GM23338 (cell line): ENCODE measurements at regions not wholly inside any gene's neighbourhood (a gene's known extent, or its start where the extent isn't known, plus 50 kb on each side); places are given as distances from the start of the nearest gene placed in this dataset.

Experiments
- ATAC-seq: fragments of 200-7000 bp; cut with Tn5 transposase; 3 replicates; pipeline ENCODE4 v1.9.1; 2020
- DNase-seq: peaks from one replicate; pipeline ENCODE4 v3.0.0-alpha.2; 2015; ENCODE audit warnings: low spot score
- H2AFZ ChIP-seq: fragments of 200-600 bp; sonication (generic); 2 replicates; pipeline ENCODE4 v1.8.0; 2016; ENCODE audit warnings: antibody characterized with exemption, mild to moderate bottlenecking, moderate library complexity
- H3F3A ChIP-seq: fragments of 200-600 bp; sonication (generic); replicated peaks from 2 replicates; pipeline ENCODE4 v1.8.0; 2017; ENCODE audit warnings: antibody characterized with exemption, mixed run types, low read depth
- H3K27ac ChIP-seq: fragments of 200-600 bp; sonication (generic); 2 replicates; pipeline ENCODE4 v1.6.1; 2016; ENCODE audit warnings: low read depth
- H3K27me3 ChIP-seq: fragments of 200-600 bp; sonication (generic); 2 replicates; pipeline ENCODE4 v1.8.0; 2016; ENCODE audit warnings: mild to moderate bottlenecking, mixed run types, moderate library complexity; ENCODE audit not compliant: insufficient read depth
- H3K36me3 ChIP-seq: fragments of 200-600 bp; sonication (generic); 2 replicates; pipeline ENCODE4 v1.8.0; 2016; ENCODE audit warnings: mild to moderate bottlenecking; ENCODE audit not compliant: insufficient read depth
- H3K4me1 ChIP-seq: fragments of 200-600 bp; sonication (generic); 2 replicates; pipeline ENCODE4 v1.8.0; 2016; ENCODE audit warnings: mild to moderate bottlenecking, moderate library complexity; ENCODE audit not compliant: insufficient read depth
- H3K4me2 ChIP-seq: fragments of 200-600 bp; sonication (generic); 2 replicates; pipeline ENCODE4 v1.7.1; 2017; ENCODE audit warnings: mixed run types
- H3K4me3 ChIP-seq: fragments of 200-600 bp; sonication (generic); 2 replicates; pipeline ENCODE4 v1.6.1; 2016; ENCODE audit warnings: mixed run types
- H3K79me2 ChIP-seq: fragments of 200-600 bp; sonication (generic); replicated peaks from 2 replicates; pipeline ENCODE4 v1.8.0; 2017; ENCODE audit warnings: mild to moderate bottlenecking; ENCODE audit not compliant: insufficient read depth
- H3K9me2 ChIP-seq: fragments of 200-600 bp; sonication (generic); 2 replicates; pipeline ENCODE4 v1.8.0; 2017; ENCODE audit not compliant: insufficient read depth
- H4K20me1 ChIP-seq: fragments of 200-600 bp; sonication (generic); replicated peaks from 2 replicates; pipeline ENCODE4 v1.8.0; 2017; ENCODE audit warnings: mild to moderate bottlenecking; ENCODE audit not compliant: insufficient read depth
- H3K27ac Mint-ChIP-seq: 2 replicates; pipeline ENCODE4 v1.8.0; 2020; ENCODE audit warnings: inconsistent platforms, mild to moderate bottlenecking, moderate library complexity, mixed read lengths
- H3K27me3 Mint-ChIP-seq: 3 replicates; pipeline ENCODE4 v1.8.0; 2022; ENCODE audit warnings: low read depth, mild to moderate bottlenecking, moderate library complexity, mixed read lengths, inconsistent platforms; ENCODE audit not compliant: insufficient read depth, poor library complexity
- H3K36me3 Mint-ChIP-seq: 3 replicates; pipeline ENCODE4 v1.8.0; 2021; ENCODE audit warnings: low read depth, mild to moderate bottlenecking, inconsistent platforms, moderate library complexity, mixed read lengths
- H3K4me1 Mint-ChIP-seq: 3 replicates; pipeline ENCODE4 v1.8.0; 2020; ENCODE audit warnings: mild to moderate bottlenecking, inconsistent platforms, mixed read lengths
- H3K4me3 Mint-ChIP-seq: 3 replicates; pipeline ENCODE4 v1.8.0; 2021; ENCODE audit warnings: moderate library complexity, mild to moderate bottlenecking, inconsistent platforms, mixed read lengths
- H3K9me3 Mint-ChIP-seq: 3 replicates; pipeline ENCODE4 v1.8.0; 2020; ENCODE audit warnings: moderate library complexity, mild to moderate bottlenecking, inconsistent platforms, mixed read lengths
- CREB1 ChIP-seq: fragments of 250-450 bp; sonication (Bioruptor Pico); IDR thresholded peaks from 2 replicates; pipeline ENCODE4 v1.5.0; 2020; ENCODE audit warnings: low read depth, mild to moderate bottlenecking, moderate library complexity
- CTCF ChIP-seq, 2 experiments: fragments of 200-600 bp in 1 of 2; sonication (generic) in 1 of 2; conservative IDR thresholded peaks; 2 replicates each; pipeline versions ENCODE4 v1.5.1 to v1.6.1; 2016 to 2017; ENCODE audit warnings: antibody characterized with exemption in 2 of 2, low read depth in 2 of 2, mild to moderate bottlenecking in 2 of 2, moderate library complexity in 1 of 2
- ETS1 ChIP-seq: IDR thresholded peaks from 2 replicates; pipeline ENCODE4 v1.6.1; 2016; ENCODE audit warnings: antibody characterized with exemption
- EZH2 ChIP-seq: fragments of 200-600 bp; sonication (generic); IDR thresholded peaks from one replicate; pipeline ENCODE4 v1.8.0; 2017; ENCODE audit warnings: antibody characterized with exemption, mild to moderate bottlenecking, low read depth; ENCODE audit not compliant: unreplicated experiment
- EZH2phosphoT487 ChIP-seq: fragments of 200-600 bp; sonication (generic); IDR thresholded peaks from one replicate; pipeline ENCODE4 v1.8.1; 2018; ENCODE audit warnings: antibody characterized with exemption; ENCODE audit not compliant: unreplicated experiment
- JUNB ChIP-seq: IDR thresholded peaks from one replicate; pipeline ENCODE4 v1.6.1; 2016; ENCODE audit warnings: antibody characterized with exemption; ENCODE audit not compliant: unreplicated experiment
- NANOG ChIP-seq: IDR thresholded peaks from 2 replicates; pipeline ENCODE4 v1.6.1; 2016; ENCODE audit warnings: antibody characterized with exemption, borderline replicate concordance
- POLR2AphosphoS5 ChIP-seq: IDR thresholded peaks from 2 replicates; pipeline ENCODE4 v1.6.1; 2016; ENCODE audit warnings: antibody characterized with exemption, low read depth
- REST ChIP-seq: IDR thresholded peaks from one replicate; pipeline ENCODE4 v1.6.1; 2018; ENCODE audit warnings: antibody characterized with exemption; ENCODE audit not compliant: unreplicated experiment
- STAT1 ChIP-seq: IDR thresholded peaks from one replicate; pipeline ENCODE4 v1.6.1; 2016; ENCODE audit warnings: antibody characterized with exemption; ENCODE audit not compliant: unreplicated experiment
- ZNF114 ChIP-seq: fragments of 250-450 bp; sonication (Bioruptor Pico); IDR thresholded peaks from 2 replicates; pipeline ENCODE4 v1.5.0; 2020; ENCODE audit warnings: mild to moderate bottlenecking, moderate library complexity
- ZNF331 ChIP-seq: fragments of 250-450 bp; sonication (Bioruptor Pico); IDR thresholded peaks from 2 replicates; pipeline ENCODE4 v1.5.0; 2020; ENCODE audit warnings: low read depth, mild to moderate bottlenecking, moderate library complexity
- ZNF462 ChIP-seq: fragments of 250-450 bp; sonication (Bioruptor Pico); IDR thresholded peaks from 2 replicates; pipeline ENCODE4 v1.5.0; 2020; ENCODE audit warnings: mild to moderate bottlenecking, moderate library complexity

GRCh38 chr7:23972057-23972456, 262.0 kb downstream of the STK31 start:
- Histone ChIP-seq H3K4me1 (peaks cover 15% of the 10 kb centered on the region), H3K4me2 (no peak overlapping the region), H4K20me1 (no peaks in the 10 kb centered on the region), H2AFZ (no peak overlapping the region), H3K4me3 (no peak overlapping the region), H3F3A (no peaks in the 10 kb centered on the region), H3K27me3 (no peaks in the 10 kb centered on the region), H3K27ac (no peak overlapping the region), H3K79me2 (no peaks in the 10 kb centered on the region), H3K9me2 (no peaks in the 10 kb centered on the region), H3K36me3 (no peaks in the 10 kb centered on the region)
- ATAC-seq (no peak), DNase-seq (no peak)
- peaks cover 4% of the 10 kb centered on the region; the same call in 1 of the 3 replicates for H3K9me3 Mint-ChIP-seq
- H3K27ac Mint-ChIP-seq, result no peak overlapping the region
- H3K4me3 Mint-ChIP-seq, result no peak overlapping the region
- H3K27me3 Mint-ChIP-seq, result no peaks in the 10 kb centered on the region
- no peaks in the 10 kb centered on the region for H3K36me3 Mint-ChIP-seq
- no peak for TF ChIP-seq REST
- TF ChIP-seq ZNF462 (CRISPR knock-in tag), result no peak
- TF ChIP-seq JUNB, result no peak
- no peak for TF ChIP-seq EZH2phosphoT487
- TF ChIP-seq EZH2, result no peak
- no peak for TF ChIP-seq ETS1
- no peak for TF ChIP-seq NANOG
- TF ChIP-seq POLR2AphosphoS5, result no peak
- no peak for TF ChIP-seq ZNF114
- TF ChIP-seq CTCF (conservative IDR thresholded peaks at IDR 0.05; ENCODE audit: low read depth in 2 of 2), result no peak
- no peak for TF ChIP-seq STAT1
- no peak for TF ChIP-seq ZNF331 (CRISPR knock-in tag)
- TF ChIP-seq CREB1 (CRISPR knock-in tag), result no peak
- H3K4me1 Mint-ChIP-seq, result peaks cover 27% of the 10 kb centered on the region
